ENCODE measurements at regions not wholly inside any gene's neighbourhood (a gene's known extent, or its start where the extent isn't known, plus 50 kb on each side); places are given as distances from the start of the nearest gene placed in this dataset.

GRCh38 chr2:52127527-52127926 is 1095.6 kb upstream of the NRXN1 start:
- DNase-seq (ENCODE audit: low read depth in 3 of 3, low spot score in 2 of 3), result no peak

- DNase-seq (ENCODE audit: low read depth in 3 of 3, low spot score in 2 of 3), result no peak
Measured at GRCh38 chr2:52117299-52117698, 1085.4 kb upstream of the NRXN1 start.

GRCh38 chr2:52115750-52116149 is 1083.8 kb upstream of the NRXN1 start:
- DNase-seq (ENCODE audit: low read depth in 3 of 3, low spot score in 2 of 3), result no peak

- no peak for DNase-seq (ENCODE audit: low read depth in 3 of 3, low spot score in 2 of 3)
Measured at GRCh38 chr2:52113338-52113737, 1081.4 kb upstream of the NRXN1 start.

- no peak for DNase-seq (ENCODE audit: low read depth in 3 of 3, low spot score in 2 of 3)
Measured at GRCh38 chr2:52112141-52112540, 1080.2 kb upstream of the NRXN1 start.

GRCh38 chr2:52107124-52107523 is 1075.2 kb upstream of the NRXN1 start:
- DNase-seq (ENCODE audit: low read depth in 3 of 3, low spot score in 2 of 3), result no peak

- DNase-seq (ENCODE audit: low read depth in 3 of 3, low spot score in 2 of 3), result no peak
Measured at GRCh38 chr2:52097071-52097470, 1065.1 kb upstream of the NRXN1 start.

GRCh38 chr2:52084759-52085158 is 1052.8 kb upstream of the NRXN1 start:
- no peak for DNase-seq (ENCODE audit: low read depth in 3 of 3, low spot score in 2 of 3)

GRCh38 chr2:52083214-52083613 is 1051.3 kb upstream of the NRXN1 start:
- no peak for DNase-seq (ENCODE audit: low read depth in 3 of 3, low spot score in 2 of 3)

GRCh38 chr2:52082646-52083045 is 1050.7 kb upstream of the NRXN1 start:
- DNase-seq (ENCODE audit: low read depth in 3 of 3, low spot score in 2 of 3), result no peak

GRCh38 chr2:52079602-52080001 is 1047.7 kb upstream of the NRXN1 start:
- DNase-seq (ENCODE audit: low read depth in 3 of 3, low spot score in 2 of 3), result no peak

- DNase-seq (ENCODE audit: low read depth in 3 of 3, low spot score in 2 of 3), result no peak
Measured at GRCh38 chr2:52077159-52077558, 1045.2 kb upstream of the NRXN1 start.

GRCh38 chr2:52074130-52074719 is 1042.3 kb upstream of the NRXN1 start:
- no peak for DNase-seq (ENCODE audit: low read depth in 3 of 3, low spot score in 2 of 3)

GRCh38 chr2:52072949-52073348 is 1041.0 kb upstream of the NRXN1 start:
- no peak for DNase-seq (ENCODE audit: low read depth in 3 of 3, low spot score in 2 of 3)

- DNase-seq (ENCODE audit: low read depth in 3 of 3, low spot score in 2 of 3), result no peak
Measured at GRCh38 chr2:52070665-52071064, 1038.7 kb upstream of the NRXN1 start.

GRCh38 chr2:52064234-52064633 is 1032.3 kb upstream of the NRXN1 start:
- DNase-seq (ENCODE audit: low read depth in 3 of 3, low spot score in 2 of 3), result no peak

- no peak for DNase-seq (ENCODE audit: low read depth in 3 of 3, low spot score in 2 of 3)
Measured at GRCh38 chr2:52054824-52055223, 1022.9 kb upstream of the NRXN1 start.

- no peak for DNase-seq (ENCODE audit: low read depth in 3 of 3, low spot score in 2 of 3)
Measured at GRCh38 chr2:52036853-52037252, 1004.9 kb upstream of the NRXN1 start.

- DNase-seq (ENCODE audit: low read depth in 3 of 3, low spot score in 2 of 3), result no peak
Measured at GRCh38 chr2:52036024-52036423, 1004.1 kb upstream of the NRXN1 start.

- no peak for DNase-seq (ENCODE audit: low read depth in 3 of 3, low spot score in 2 of 3)
Measured at GRCh38 chr2:52035391-52035790, 1003.5 kb upstream of the NRXN1 start.

GRCh38 chr2:52034706-52035105 is 1002.8 kb upstream of the NRXN1 start:
- no peak for DNase-seq (ENCODE audit: low read depth in 3 of 3, low spot score in 2 of 3)

- no peak for DNase-seq (ENCODE audit: low read depth in 3 of 3, low spot score in 2 of 3)
Measured at GRCh38 chr2:52022006-52022405, 990.1 kb upstream of the NRXN1 start.

GRCh38 chr2:52017646-52018235 is 985.8 kb upstream of the NRXN1 start:
- DNase-seq (ENCODE audit: low read depth in 3 of 3, low spot score in 2 of 3), result no peak
